ENCODE measurements at regions not wholly inside any gene's neighbourhood (a gene's known extent, or its start where the extent isn't known, plus 50 kb on each side); places are given as distances from the start of the nearest gene placed in this dataset.

DNA sequence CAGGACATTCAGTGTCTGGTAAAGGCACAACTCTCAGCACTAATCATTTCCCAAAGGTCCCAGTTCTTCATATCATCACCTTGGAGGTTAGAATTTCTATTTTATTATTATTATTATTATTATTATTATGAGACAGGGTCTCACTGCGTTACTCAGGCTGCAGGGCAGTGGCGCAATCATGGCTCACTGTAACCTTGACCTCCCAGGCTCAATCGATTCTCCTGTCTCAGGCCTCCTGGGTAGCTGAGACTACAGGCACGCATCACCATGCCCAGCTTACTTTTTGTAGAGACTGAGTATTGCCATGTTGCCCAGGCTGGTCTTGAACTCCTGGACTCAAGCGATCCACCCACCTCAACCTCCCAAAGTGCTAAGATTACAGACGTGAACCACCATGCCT, 91.8 kb upstream of the DOCK1 start:
- no peak overlapping the region for H3K27ac Mint-ChIP-seq (ENCODE audit: unreplicated experiment)
- POLR2A ChIA-PET, result no interaction called here
- peaks cover 16% of the 10 kb centered on the region for H3K9me3 Mint-ChIP-seq (ENCODE audit: unreplicated experiment)
- H3K36me3 Mint-ChIP-seq (ENCODE audit: insufficient read depth, unreplicated experiment), result no peaks in the 10 kb centered on the region
- Histone ChIP-seq H3K4me1 (no peaks in the 10 kb centered on the region), H3K9me3 (peaks cover 14% of the 10 kb centered on the region; the same call in 1 of the 2 replicates), H3K4me3 (ENCODE audit: low read depth, low read length) (no peak overlapping the region), H3K36me3 (ENCODE audit: control insufficient read depth, insufficient read depth, low read length) (no peaks in the 10 kb centered on the region), H3K27me3 (replicated peaks; ENCODE audit: control insufficient read depth, insufficient read depth, low read length) (no peaks in the 10 kb centered on the region)
- no peaks in the 10 kb centered on the region for H3K4me1 Mint-ChIP-seq (ENCODE audit: low read depth, unreplicated experiment)
- no peak for DNase-seq
- no TSS peak for BruUV-seq (replicated peaks)
- no peak overlapping the region for H3K4me3 Mint-ChIP-seq (ENCODE audit: unreplicated experiment)
- intact Hi-C loops (cut with micrococcal nuclease; ENCODE audit: unreplicated experiment), result no loop called here
- CTCF ChIA-PET, result no interaction called here
- H3K27me3 Mint-ChIP-seq (ENCODE audit: insufficient read depth, unreplicated experiment), result no peaks in the 10 kb centered on the region
- TF ChIP-seq, protein P1, sequence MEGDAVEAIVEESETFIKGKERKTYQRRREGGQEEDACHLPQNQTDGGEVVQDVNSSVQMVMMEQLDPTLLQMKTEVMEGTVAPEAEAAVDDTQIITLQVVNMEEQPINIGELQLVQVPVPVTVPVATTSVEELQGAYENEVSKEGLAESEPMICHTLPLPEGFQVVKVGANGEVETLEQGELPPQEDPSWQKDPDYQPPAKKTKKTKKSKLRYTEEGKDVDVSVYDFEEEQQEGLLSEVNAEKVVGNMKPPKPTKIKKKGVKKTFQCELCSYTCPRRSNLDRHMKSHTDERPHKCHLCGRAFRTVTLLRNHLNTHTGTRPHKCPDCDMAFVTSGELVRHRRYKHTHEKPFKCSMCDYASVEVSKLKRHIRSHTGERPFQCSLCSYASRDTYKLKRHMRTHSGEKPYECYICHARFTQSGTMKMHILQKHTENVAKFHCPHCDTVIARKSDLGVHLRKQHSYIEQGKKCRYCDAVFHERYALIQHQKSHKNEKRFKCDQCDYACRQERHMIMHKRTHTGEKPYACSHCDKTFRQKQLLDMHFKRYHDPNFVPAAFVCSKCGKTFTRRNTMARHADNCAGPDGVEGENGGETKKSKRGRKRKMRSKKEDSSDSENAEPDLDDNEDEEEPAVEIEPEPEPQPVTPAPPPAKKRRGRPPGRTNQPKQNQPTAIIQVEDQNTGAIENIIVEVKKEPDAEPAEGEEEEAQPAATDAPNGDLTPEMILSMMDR (IDR thresholded peaks at IDR 0.05; ENCODE audit: insufficient read depth in 1 of 2, low read depth in 1 of 2, low read length in 1 of 2, severe bottlenecking in 1 of 2, unreplicated experiment in 1 of 2), result no peak

DNA sequence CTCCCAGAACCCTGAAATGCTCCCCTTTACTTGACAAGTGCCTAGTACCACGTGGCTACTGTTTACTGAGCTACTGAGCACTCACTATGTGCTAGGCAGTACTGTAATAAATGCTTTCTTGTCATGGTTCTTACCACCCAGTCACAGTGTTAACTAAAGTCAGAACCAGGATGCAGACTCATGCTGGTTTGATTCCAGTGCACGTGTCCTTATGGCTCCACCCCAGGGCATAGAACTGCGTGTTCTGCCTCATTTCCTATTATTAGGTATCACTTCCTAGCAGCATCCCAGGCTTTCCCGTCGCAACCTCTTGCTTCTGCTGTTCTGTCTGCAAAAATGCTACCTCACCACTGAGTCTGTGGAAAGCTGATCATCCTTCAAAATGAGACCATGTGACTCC, 71.7 kb upstream of the DOCK1 start:
- Mint-ChIP-seq H3K4me3 (ENCODE audit: unreplicated experiment) (no peak overlapping the region), H3K36me3 (ENCODE audit: insufficient read depth, unreplicated experiment) (no peaks in the 10 kb centered on the region), H3K4me1 (ENCODE audit: low read depth, unreplicated experiment) (no peaks in the 10 kb centered on the region), H3K27ac (ENCODE audit: unreplicated experiment) (no peak overlapping the region), H3K9me3 (ENCODE audit: unreplicated experiment) (peaks cover 11% of the 10 kb centered on the region), H3K27me3 (ENCODE audit: insufficient read depth, unreplicated experiment) (peaks cover 4% of the 10 kb centered on the region)
- intact Hi-C loops (cut with micrococcal nuclease; ENCODE audit: unreplicated experiment), result no loop called here
- no TSS peak for BruUV-seq (replicated peaks)
- Histone ChIP-seq H3K36me3 (ENCODE audit: control insufficient read depth, insufficient read depth, low read length) (no peaks in the 10 kb centered on the region), H3K27me3 (replicated peaks; ENCODE audit: control insufficient read depth, insufficient read depth, low read length) (no peaks in the 10 kb centered on the region), H3K4me1 (peaks cover 5% of the 10 kb centered on the region), H3K4me3 (ENCODE audit: low read depth, low read length) (no peak overlapping the region), H3K9me3 (no peaks in the 10 kb centered on the region)
- TF ChIP-seq, protein P1 (IDR thresholded peaks at IDR 0.05; ENCODE audit: insufficient read depth in 1 of 2, low read depth in 1 of 2, low read length in 1 of 2, severe bottlenecking in 1 of 2, unreplicated experiment in 1 of 2), result no peak
- DNase-seq, result no peak
- ChIA-PET POLR2A (no interaction called here), CTCF (no interaction called here)

DNA sequence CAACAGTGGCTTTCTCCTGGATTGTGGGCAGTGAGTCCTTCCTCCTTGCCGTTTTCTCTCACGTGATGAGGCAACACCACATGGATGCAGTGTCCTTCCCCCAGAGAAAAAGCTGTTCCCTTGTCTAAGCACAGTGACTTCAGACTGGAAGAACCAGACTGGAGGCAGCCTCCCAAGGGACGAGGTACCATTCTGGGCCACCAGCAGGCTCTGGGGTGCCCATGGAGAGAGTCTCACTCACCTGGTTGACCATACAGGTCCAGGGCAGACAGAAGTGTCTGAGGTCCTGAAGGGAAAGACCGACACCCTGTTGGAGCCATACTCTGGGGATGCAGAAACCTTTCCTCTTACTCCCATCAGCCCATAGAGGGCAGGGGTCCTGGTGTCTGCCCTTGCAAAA, 69.2 kb upstream of the DOCK1 start:
- peaks cover 28% of the 10 kb centered on the region for H3K4me1 ChIP-seq
- Mint-ChIP-seq H3K36me3 (ENCODE audit: insufficient read depth, unreplicated experiment) (no peaks in the 10 kb centered on the region), H3K9me3 (ENCODE audit: unreplicated experiment) (no peaks in the 10 kb centered on the region), H3K27ac (ENCODE audit: unreplicated experiment) (no peak overlapping the region), H3K4me1 (ENCODE audit: low read depth, unreplicated experiment) (peaks cover 14% of the 10 kb centered on the region), H3K4me3 (ENCODE audit: unreplicated experiment) (no peak overlapping the region), H3K27me3 (ENCODE audit: insufficient read depth, unreplicated experiment) (no peaks in the 10 kb centered on the region)
- H3K27me3 ChIP-seq (replicated peaks; ENCODE audit: control insufficient read depth, insufficient read depth, low read length), result no peaks in the 10 kb centered on the region
- POLR2A ChIA-PET, result no interaction called here
- TF ChIP-seq, protein P1 (IDR thresholded peaks at IDR 0.05; ENCODE audit: insufficient read depth in 1 of 2, low read depth in 1 of 2, low read length in 1 of 2, severe bottlenecking in 1 of 2, unreplicated experiment in 1 of 2), result no peak
- H3K36me3 ChIP-seq (ENCODE audit: control insufficient read depth, insufficient read depth, low read length), result no peaks in the 10 kb centered on the region
- no TSS peak for BruUV-seq (replicated peaks)
- no peaks in the 10 kb centered on the region for H3K9me3 ChIP-seq
- intact Hi-C loops (cut with micrococcal nuclease; ENCODE audit: unreplicated experiment), result loop anchor here (5.0 kb wide), 1 partner anchor 49 kb away; no protein-coding TSS in a partner anchor
- CTCF ChIA-PET, result no interaction called here
- H3K4me3 ChIP-seq (ENCODE audit: low read depth, low read length), result no peak overlapping the region
- no peak for DNase-seq

All from Caco-2 (cell line).